ENCODE measurements at regions not wholly inside any gene's neighbourhood (a gene's known extent, or its start where the extent isn't known, plus 50 kb on each side); places are given as distances from the start of the nearest gene placed in this dataset.

GRCh38 chr14:36059531-36059930, 117.0 kb downstream of the PTCSC3 start:
- H3K9me3 ChIP-seq (ENCODE audit: insufficient read depth, low read depth, low read length): no peaks in the 10 kb centered on the region
- H3K27me3 ChIP-seq (ENCODE audit: insufficient read depth, low read length): no peaks in the 10 kb centered on the region
- no peak overlapping the region for H3K9ac ChIP-seq (ENCODE audit: low read depth, low read length)
- H3K27ac ChIP-seq (ENCODE audit: low read depth, low read length): no peak overlapping the region
- H3K36me3 ChIP-seq (ENCODE audit: insufficient read depth, low read length): no peaks in the 10 kb centered on the region
- 84% methylated on average over 2 of the region's 2 CpGs for WGBS
- H3K4me3 ChIP-seq (ENCODE audit: low read length): no peak overlapping the region
- no peaks in the 10 kb centered on the region for H3K4me1 ChIP-seq (ENCODE audit: insufficient read depth, low read length)

GRCh38 chr14:36057452-36058116, 118.9 kb downstream of the PTCSC3 start:
- 89% methylated on average over 7 of the region's 7 CpGs for WGBS
- no peak overlapping the region for H3K9ac ChIP-seq (ENCODE audit: low read depth, low read length)

GRCh38 chr14:36056845-36057244, 119.7 kb downstream of the PTCSC3 start:
- no peaks in the 10 kb centered on the region for H3K4me1 ChIP-seq (ENCODE audit: insufficient read depth, low read length)
- no peak overlapping the region for H3K27ac ChIP-seq (ENCODE audit: low read depth, low read length)
- H3K9me3 ChIP-seq (ENCODE audit: insufficient read depth, low read depth, low read length): no peaks in the 10 kb centered on the region
- 90% methylated on average over 3 of the region's 3 CpGs for WGBS
- no peaks in the 10 kb centered on the region for H3K36me3 ChIP-seq (ENCODE audit: insufficient read depth, low read length)
- H3K4me3 ChIP-seq (ENCODE audit: low read length): no peak overlapping the region
- no peak overlapping the region for H3K9ac ChIP-seq (ENCODE audit: low read depth, low read length)
- H3K27me3 ChIP-seq (ENCODE audit: insufficient read depth, low read length): no peaks in the 10 kb centered on the region

More at GRCh38 chr14:36057452-36058116, 118.9 kb downstream of the PTCSC3 start:
- Histone ChIP-seq H3K27me3 (ENCODE audit: insufficient read depth, low read length) (no peaks in the 10 kb centered on the region), H3K4me1 (ENCODE audit: insufficient read depth, low read length) (no peaks in the 10 kb centered on the region), H3K9me3 (ENCODE audit: insufficient read depth, low read depth, low read length) (no peaks in the 10 kb centered on the region), H3K36me3 (ENCODE audit: insufficient read depth, low read length) (no peaks in the 10 kb centered on the region), H3K27ac (ENCODE audit: low read depth, low read length) (no peak overlapping the region), H3K4me3 (ENCODE audit: low read length) (no peak overlapping the region)

GRCh38 chr14:36055681-36056225, 120.8 kb downstream of the PTCSC3 start:
- Histone ChIP-seq H3K27me3 (ENCODE audit: insufficient read depth, low read length) (no peaks in the 10 kb centered on the region), H3K27ac (ENCODE audit: low read depth, low read length) (no peak overlapping the region), H3K4me3 (ENCODE audit: low read length) (no peak overlapping the region), H3K36me3 (ENCODE audit: insufficient read depth, low read length) (no peaks in the 10 kb centered on the region), H3K4me1 (ENCODE audit: insufficient read depth, low read length) (no peaks in the 10 kb centered on the region), H3K9me3 (ENCODE audit: insufficient read depth, low read depth, low read length) (no peaks in the 10 kb centered on the region), H3K9ac (ENCODE audit: low read depth, low read length) (no peak overlapping the region)
- WGBS: 83% methylated on average over 3 of the region's 3 CpGs

GRCh38 chr14:36055052-36055378, 121.5 kb downstream of the PTCSC3 start:
- Histone ChIP-seq H3K4me3 (ENCODE audit: low read length) (no peak overlapping the region), H3K27me3 (ENCODE audit: insufficient read depth, low read length) (no peaks in the 10 kb centered on the region), H3K4me1 (ENCODE audit: insufficient read depth, low read length) (no peaks in the 10 kb centered on the region), H3K9me3 (ENCODE audit: insufficient read depth, low read depth, low read length) (no peaks in the 10 kb centered on the region), H3K9ac (ENCODE audit: low read depth, low read length) (no peak overlapping the region), H3K27ac (ENCODE audit: low read depth, low read length) (no peak overlapping the region), H3K36me3 (ENCODE audit: insufficient read depth, low read length) (no peaks in the 10 kb centered on the region)
- 91% methylated on average over 3 of the region's 3 CpGs for WGBS

- Histone ChIP-seq H3K27me3 (ENCODE audit: insufficient read depth, low read length) (no peaks in the 10 kb centered on the region), H3K36me3 (ENCODE audit: insufficient read depth, low read length) (no peaks in the 10 kb centered on the region), H3K4me1 (ENCODE audit: insufficient read depth, low read length) (no peaks in the 10 kb centered on the region), H3K27ac (ENCODE audit: low read depth, low read length) (no peak overlapping the region), H3K9me3 (ENCODE audit: insufficient read depth, low read depth, low read length) (no peaks in the 10 kb centered on the region), H3K9ac (ENCODE audit: low read depth, low read length) (no peak overlapping the region), H3K4me3 (ENCODE audit: low read length) (no peak overlapping the region)
- WGBS: 90% methylated on average over 3 of the region's 3 CpGs
These were observed 122.0 kb downstream of the PTCSC3 start for GRCh38 chr14:36054353-36055051.

GRCh38 chr14:36052681-36053080, 123.8 kb downstream of the PTCSC3 start:
- no peaks in the 10 kb centered on the region for H3K9me3 ChIP-seq (ENCODE audit: insufficient read depth, low read depth, low read length)
- peaks cover 3% of the 10 kb centered on the region; the same call in 1 of the 2 replicates for H3K4me1 ChIP-seq (ENCODE audit: insufficient read depth, low read length)
- H3K36me3 ChIP-seq (ENCODE audit: insufficient read depth, low read length): no peaks in the 10 kb centered on the region
- H3K9ac ChIP-seq (ENCODE audit: low read depth, low read length): no peak overlapping the region
- no peaks in the 10 kb centered on the region for H3K27me3 ChIP-seq (ENCODE audit: insufficient read depth, low read length)
- no peak overlapping the region for H3K27ac ChIP-seq (ENCODE audit: low read depth, low read length)
- H3K4me3 ChIP-seq (ENCODE audit: low read length): no peak overlapping the region
- 100% methylated on average over 1 of the region's 3 CpGs for WGBS

GRCh38 chr14:36052063-36052462, 124.5 kb downstream of the PTCSC3 start:
- 88% methylated on average over 1 of the region's 1 CpG for WGBS

GRCh38 chr14:36048667-36049066, 127.9 kb downstream of the PTCSC3 start:
- WGBS: 96% methylated on average over 5 of the region's 5 CpGs
- H3K36me3 ChIP-seq (ENCODE audit: insufficient read depth, low read length): no peaks in the 10 kb centered on the region
- H3K9ac ChIP-seq (ENCODE audit: low read depth, low read length): no peak overlapping the region
- H3K27ac ChIP-seq (ENCODE audit: low read depth, low read length): no peak overlapping the region
- no peaks in the 10 kb centered on the region for H3K9me3 ChIP-seq (ENCODE audit: insufficient read depth, low read depth, low read length)
- peaks cover 9% of the 10 kb centered on the region; the same call in 1 of the 2 replicates for H3K4me1 ChIP-seq (ENCODE audit: insufficient read depth, low read length)
- H3K27me3 ChIP-seq (ENCODE audit: insufficient read depth, low read length): no peaks in the 10 kb centered on the region
- no peak overlapping the region for H3K4me3 ChIP-seq (ENCODE audit: low read length)

More at GRCh38 chr14:36052063-36052462, 124.5 kb downstream of the PTCSC3 start:
- Histone ChIP-seq H3K4me1 (ENCODE audit: insufficient read depth, low read length) (peaks cover 6% of the 10 kb centered on the region; the same call in 1 of the 2 replicates), H3K27ac (ENCODE audit: low read depth, low read length) (no peak overlapping the region), H3K27me3 (ENCODE audit: insufficient read depth, low read length) (no peaks in the 10 kb centered on the region), H3K9ac (ENCODE audit: low read depth, low read length) (no peak overlapping the region), H3K36me3 (ENCODE audit: insufficient read depth, low read length) (no peaks in the 10 kb centered on the region), H3K4me3 (ENCODE audit: low read length) (no peak overlapping the region), H3K9me3 (ENCODE audit: insufficient read depth, low read depth, low read length) (no peaks in the 10 kb centered on the region)

GRCh38 chr14:36047912-36048311, 128.6 kb downstream of the PTCSC3 start:
- Histone ChIP-seq H3K9me3 (ENCODE audit: insufficient read depth, low read depth, low read length) (no peaks in the 10 kb centered on the region), H3K4me1 (ENCODE audit: insufficient read depth, low read length) (peaks cover 9% of the 10 kb centered on the region; the same call in 1 of the 2 replicates), H3K36me3 (ENCODE audit: insufficient read depth, low read length) (no peaks in the 10 kb centered on the region), H3K9ac (ENCODE audit: low read depth, low read length) (no peak overlapping the region), H3K27me3 (ENCODE audit: insufficient read depth, low read length) (no peaks in the 10 kb centered on the region), H3K27ac (ENCODE audit: low read depth, low read length) (no peak overlapping the region), H3K4me3 (ENCODE audit: low read length) (no peak overlapping the region)
- 94% methylated on average over 4 of the region's 4 CpGs for WGBS

GRCh38 chr14:36035675-36036074, 140.8 kb downstream of the PTCSC3 start:
- Histone ChIP-seq H3K9ac (ENCODE audit: low read depth, low read length) (no peak overlapping the region), H3K27me3 (ENCODE audit: insufficient read depth, low read length) (no peaks in the 10 kb centered on the region), H3K9me3 (ENCODE audit: insufficient read depth, low read depth, low read length) (no peaks in the 10 kb centered on the region), H3K4me1 (ENCODE audit: insufficient read depth, low read length) (no peaks in the 10 kb centered on the region), H3K36me3 (ENCODE audit: insufficient read depth, low read length) (no peaks in the 10 kb centered on the region), H3K4me3 (ENCODE audit: low read length) (no peak overlapping the region), H3K27ac (ENCODE audit: low read depth, low read length) (no peak overlapping the region)
- WGBS: 92% methylated on average over 1 of the region's 2 CpGs
